Chondrocyte (in vitro differentiated cells): ENCODE measurements at regions not wholly inside any gene's neighbourhood (a gene's known extent, or its start where the extent isn't known, plus 50 kb on each side); places are given as distances from the start of the nearest gene placed in this dataset.

Experiments used
- DNase-seq: peaks from one replicate; pipeline ENCODE4 v3.0.0; 2021; ENCODE audit warnings: mixed read lengths, low spot score
- H3K27ac Mint-ChIP-seq: one replicate; pipeline ENCODE4 v1.8.0; 2021; ENCODE audit warnings: mild to moderate bottlenecking, moderate library complexity, mixed read lengths; ENCODE audit not compliant: unreplicated experiment
- H3K27me3 Mint-ChIP-seq: 2 replicates; pipeline ENCODE4 v1.8.0; 2021; ENCODE audit warnings: low read depth, mixed read lengths
- H3K36me3 Mint-ChIP-seq: 2 replicates; pipeline ENCODE4 v1.8.0; 2021; ENCODE audit warnings: low read depth, mixed read lengths
- H3K4me1 Mint-ChIP-seq: 2 replicates; pipeline ENCODE4 v1.8.0; 2021; ENCODE audit warnings: low read depth, mild to moderate bottlenecking, mixed read lengths
- H3K4me3 Mint-ChIP-seq: one replicate; pipeline ENCODE4 v1.8.0; 2021; ENCODE audit warnings: mild to moderate bottlenecking, moderate library complexity, mixed read lengths; ENCODE audit not compliant: unreplicated experiment
- H3K9me3 Mint-ChIP-seq: 2 replicates; pipeline ENCODE4 v1.8.0; 2021; ENCODE audit warnings: low read depth, mixed read lengths
- TF ChIP-seq, protein P1 (sequence below): fragments of 200-600 bp; sonication (generic); IDR thresholded peaks from 2 replicates; pipeline ENCODE4 v1.5.0; 2021; ENCODE audit warnings: antibody characterized with exemption, mild to moderate bottlenecking, moderate library complexity

- H3K4me1 Mint-ChIP-seq: no peaks in the 10 kb centered on the region
- H3K4me3 Mint-ChIP-seq: no peak overlapping the region
- no peak overlapping the region for H3K27ac Mint-ChIP-seq
- TF ChIP-seq, protein P1, sequence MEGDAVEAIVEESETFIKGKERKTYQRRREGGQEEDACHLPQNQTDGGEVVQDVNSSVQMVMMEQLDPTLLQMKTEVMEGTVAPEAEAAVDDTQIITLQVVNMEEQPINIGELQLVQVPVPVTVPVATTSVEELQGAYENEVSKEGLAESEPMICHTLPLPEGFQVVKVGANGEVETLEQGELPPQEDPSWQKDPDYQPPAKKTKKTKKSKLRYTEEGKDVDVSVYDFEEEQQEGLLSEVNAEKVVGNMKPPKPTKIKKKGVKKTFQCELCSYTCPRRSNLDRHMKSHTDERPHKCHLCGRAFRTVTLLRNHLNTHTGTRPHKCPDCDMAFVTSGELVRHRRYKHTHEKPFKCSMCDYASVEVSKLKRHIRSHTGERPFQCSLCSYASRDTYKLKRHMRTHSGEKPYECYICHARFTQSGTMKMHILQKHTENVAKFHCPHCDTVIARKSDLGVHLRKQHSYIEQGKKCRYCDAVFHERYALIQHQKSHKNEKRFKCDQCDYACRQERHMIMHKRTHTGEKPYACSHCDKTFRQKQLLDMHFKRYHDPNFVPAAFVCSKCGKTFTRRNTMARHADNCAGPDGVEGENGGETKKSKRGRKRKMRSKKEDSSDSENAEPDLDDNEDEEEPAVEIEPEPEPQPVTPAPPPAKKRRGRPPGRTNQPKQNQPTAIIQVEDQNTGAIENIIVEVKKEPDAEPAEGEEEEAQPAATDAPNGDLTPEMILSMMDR: no peak
- no peaks in the 10 kb centered on the region for H3K36me3 Mint-ChIP-seq
- H3K9me3 Mint-ChIP-seq: no peaks in the 10 kb centered on the region
- no peak for DNase-seq
- H3K27me3 Mint-ChIP-seq: peaks cover 2% of the 10 kb centered on the region
Measured at GRCh38 chr16:77558786-77559185, 124.0 kb upstream of the ADAMTS18 start.

DNA sequence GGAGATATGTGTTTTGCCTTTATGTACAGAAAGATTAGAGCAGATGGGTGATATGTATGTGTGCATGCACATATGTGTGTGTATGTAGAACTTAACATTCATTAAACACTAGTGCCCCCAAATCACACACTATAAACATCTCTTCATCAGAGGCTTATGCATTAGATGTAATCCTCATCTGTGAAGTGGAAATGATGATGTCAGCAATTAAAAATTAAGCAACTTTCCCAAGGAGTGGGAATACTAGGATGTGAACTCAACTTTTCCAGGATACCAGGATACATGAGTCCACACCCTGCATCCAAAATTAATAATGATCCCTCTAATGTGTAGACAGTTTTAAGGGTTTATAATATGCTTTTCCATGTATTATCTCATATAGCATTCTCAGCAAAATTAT lies 127.7 kb upstream of the ADAMTS18 start:
- Mint-ChIP-seq H3K27ac (no peak overlapping the region), H3K36me3 (no peaks in the 10 kb centered on the region), H3K9me3 (peaks cover 4% of the 10 kb centered on the region), H3K4me3 (no peak overlapping the region), H3K27me3 (peaks cover 5% of the 10 kb centered on the region), H3K4me1 (no peaks in the 10 kb centered on the region)
- TF ChIP-seq, protein P1: no peak
- no peak for DNase-seq

DNA sequence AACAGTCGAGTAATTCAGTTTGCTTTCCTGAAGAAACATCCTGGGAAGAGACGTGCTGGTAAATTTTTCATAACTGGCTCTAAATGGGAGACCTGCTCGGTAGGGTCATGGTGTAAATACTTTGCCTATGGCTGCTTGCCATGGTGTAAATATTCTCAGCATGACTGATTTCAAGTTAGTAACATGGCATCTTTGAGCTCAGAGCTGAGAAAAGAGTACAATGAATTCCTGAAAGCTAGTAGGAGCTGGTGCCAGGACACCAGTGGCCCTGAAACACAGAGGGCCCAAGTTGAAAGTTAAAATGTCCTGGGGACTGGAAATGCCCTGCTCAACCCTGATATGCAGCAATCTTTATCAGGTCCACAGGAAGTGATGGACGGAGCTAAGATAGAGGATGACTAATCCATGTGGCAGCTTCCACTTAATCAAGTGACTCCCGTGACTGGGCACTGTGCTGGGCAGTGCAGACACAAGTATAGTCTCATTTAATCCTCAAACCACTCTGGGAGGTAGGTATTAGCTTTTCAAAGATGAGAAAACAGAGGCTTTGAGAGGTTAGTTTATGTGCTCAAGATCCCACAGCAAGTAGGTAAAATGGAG lies 130.1 kb upstream of the ADAMTS18 start:
- Mint-ChIP-seq H3K27ac (no peak overlapping the region), H3K9me3 (peaks cover 4% of the 10 kb centered on the region), H3K36me3 (no peaks in the 10 kb centered on the region), H3K4me1 (no peaks in the 10 kb centered on the region), H3K4me3 (no peak overlapping the region), H3K27me3 (peaks cover 8% of the 10 kb centered on the region)
- DNase-seq: no peak
- TF ChIP-seq, protein P1: no peak

- TF ChIP-seq, protein P1: no peak
- H3K27ac Mint-ChIP-seq: no peak overlapping the region
- H3K4me1 Mint-ChIP-seq: no peaks in the 10 kb centered on the region
- DNase-seq: no peak
- H3K36me3 Mint-ChIP-seq: no peaks in the 10 kb centered on the region
- H3K27me3 Mint-ChIP-seq: peaks cover 20% of the 10 kb centered on the region
- peaks cover 2% of the 10 kb centered on the region for H3K9me3 Mint-ChIP-seq
- H3K4me3 Mint-ChIP-seq: no peak overlapping the region
Measured at GRCh38 chr16:77569406-77569805, 134.6 kb upstream of the ADAMTS18 start.

DNA sequence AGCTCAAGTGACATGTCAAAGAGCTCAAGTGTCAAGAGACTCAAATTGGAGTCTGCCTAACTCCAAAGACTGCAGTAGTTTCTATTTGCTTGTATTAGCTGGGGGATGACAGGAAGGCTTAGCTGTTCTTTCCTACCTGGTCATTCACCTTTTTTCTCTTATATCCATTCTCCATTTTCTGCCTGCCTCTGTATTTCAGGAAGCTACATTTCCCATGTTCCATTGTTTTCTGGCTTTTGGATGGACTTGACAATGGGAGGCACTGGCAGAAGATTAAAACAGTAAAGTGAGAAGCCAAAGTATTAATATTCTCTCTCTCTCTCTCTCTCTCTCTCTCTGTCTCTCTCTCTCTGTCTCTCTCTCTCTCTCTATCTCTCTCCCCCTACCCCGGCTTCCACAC lies 135.7 kb upstream of the ADAMTS18 start:
- Mint-ChIP-seq H3K4me1 (no peaks in the 10 kb centered on the region), H3K9me3 (no peaks in the 10 kb centered on the region), H3K27ac (no peak overlapping the region), H3K4me3 (no peak overlapping the region), H3K36me3 (no peaks in the 10 kb centered on the region), H3K27me3 (peaks cover 18% of the 10 kb centered on the region)
- TF ChIP-seq, protein P1: no peak
- no peak for DNase-seq
